ENCODE measurements at regions not wholly inside any gene's neighbourhood (a gene's known extent, or its start where the extent isn't known, plus 50 kb on each side); places are given as distances from the start of the nearest gene placed in this dataset.

- no peak for DNase-seq (ENCODE audit: low spot score)
Measured at GRCh38 chr12:31781894-31782540, 53.2 kb upstream of the AMN1 start.

- DNase-seq (ENCODE audit: low spot score) = no peak
Measured at GRCh38 chr12:31780096-31780495, 51.3 kb upstream of the AMN1 start.

DNA sequence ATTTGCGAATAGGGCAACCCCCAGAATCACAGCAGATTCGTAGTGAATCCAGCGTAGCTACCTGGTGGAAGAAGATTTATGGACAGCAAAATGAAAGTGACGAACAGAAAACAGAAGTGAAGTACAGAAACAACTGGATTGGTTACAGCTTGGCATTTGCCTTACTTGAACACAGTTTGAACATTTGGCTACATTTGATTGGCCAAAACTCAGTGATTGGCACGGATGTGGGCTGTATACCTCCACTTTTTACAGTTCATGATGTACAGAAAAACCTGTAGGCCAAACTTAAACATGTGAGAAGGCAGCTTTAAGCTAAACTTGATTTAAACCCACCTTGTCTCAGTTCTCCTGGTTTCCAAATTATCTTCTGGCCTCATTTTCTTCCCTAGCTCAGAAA lies 49.9 kb upstream of the AMN1 start:
- no peak for DNase-seq (ENCODE audit: low spot score)

All from CD4-positive, alpha-beta T cell treated with Interleukin-6 at 100 ng/mL for 8 hours (primary cell).